ENCODE measurements at regions not wholly inside any gene's neighbourhood (a gene's known extent, or its start where the extent isn't known, plus 50 kb on each side); places are given as distances from the start of the nearest gene placed in this dataset.

GRCh38 chr12:127360580-127360979 lies 906.4 kb upstream of the TMEM132C start:
- DNase-seq, result no peak

GRCh38 chr12:127362121-127362520 lies 904.8 kb upstream of the TMEM132C start:
- no peak for DNase-seq

- no peak for DNase-seq
Observed at GRCh38 chr12:127363392-127363791, 903.6 kb upstream of the TMEM132C start.

- no peak for DNase-seq
Observed at GRCh38 chr12:127373559-127373958, 893.4 kb upstream of the TMEM132C start.

DNA sequence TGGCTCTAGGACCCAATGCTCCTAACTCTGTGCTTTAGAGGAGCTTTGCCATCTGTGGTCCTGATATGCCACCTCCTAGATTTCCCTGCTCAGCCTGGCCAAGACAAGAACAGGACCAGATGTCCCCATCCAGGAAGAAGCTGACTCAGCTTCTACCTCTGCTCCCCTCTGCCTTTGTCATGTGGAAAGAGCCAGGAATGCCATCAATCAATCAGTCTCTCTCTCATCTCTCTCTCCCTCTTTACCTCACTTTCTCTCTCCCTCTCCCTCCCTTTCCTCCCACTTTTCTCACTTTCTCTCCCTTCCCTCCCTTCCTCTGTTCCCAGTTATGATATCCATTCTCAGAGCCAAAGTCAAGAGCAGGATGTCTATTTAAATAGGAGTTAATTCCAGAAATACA lies 892.5 kb upstream of the TMEM132C start:
- DNase-seq, result no peak

GRCh38 chr12:127381043-127381668 lies 885.8 kb upstream of the TMEM132C start:
- no peak for DNase-seq

- DNase-seq, result no peak
Observed at GRCh38 chr12:127381681-127382080, 885.3 kb upstream of the TMEM132C start.

- no peak for DNase-seq
Observed at GRCh38 chr12:127383281-127383680, 883.7 kb upstream of the TMEM132C start.

- DNase-seq, result no peak
Observed at GRCh38 chr12:127386723-127387122, 880.2 kb upstream of the TMEM132C start.

GRCh38 chr12:127388985-127389384 lies 878.0 kb upstream of the TMEM132C start:
- no peak for DNase-seq

- DNase-seq, result no peak
Observed at GRCh38 chr12:127389923-127390322, 877.0 kb upstream of the TMEM132C start.

- no peak for DNase-seq
Observed at GRCh38 chr12:127393465-127393864, 873.5 kb upstream of the TMEM132C start.

DNA sequence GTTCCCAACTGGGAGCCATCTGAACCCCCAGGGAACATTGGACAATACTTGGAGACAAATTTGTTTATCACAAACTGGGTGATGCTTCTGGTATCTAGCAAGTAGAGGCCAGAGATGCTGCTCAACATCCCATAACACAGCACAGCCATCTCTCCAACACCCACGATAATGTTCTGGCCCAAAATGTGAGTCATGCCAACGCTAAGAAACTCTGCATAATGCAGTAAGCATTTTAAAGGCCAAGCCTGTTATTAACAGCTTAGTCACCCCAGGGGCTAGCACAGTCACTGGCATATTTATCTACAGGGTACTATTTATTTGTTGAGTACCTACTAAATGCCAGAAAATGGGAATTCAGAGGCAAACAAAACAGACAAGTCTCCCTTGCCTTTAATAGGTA lies 873.1 kb upstream of the TMEM132C start:
- DNase-seq, result no peak

- no peak for DNase-seq
Observed at GRCh38 chr12:127396734-127397133, 870.2 kb upstream of the TMEM132C start.

DNA sequence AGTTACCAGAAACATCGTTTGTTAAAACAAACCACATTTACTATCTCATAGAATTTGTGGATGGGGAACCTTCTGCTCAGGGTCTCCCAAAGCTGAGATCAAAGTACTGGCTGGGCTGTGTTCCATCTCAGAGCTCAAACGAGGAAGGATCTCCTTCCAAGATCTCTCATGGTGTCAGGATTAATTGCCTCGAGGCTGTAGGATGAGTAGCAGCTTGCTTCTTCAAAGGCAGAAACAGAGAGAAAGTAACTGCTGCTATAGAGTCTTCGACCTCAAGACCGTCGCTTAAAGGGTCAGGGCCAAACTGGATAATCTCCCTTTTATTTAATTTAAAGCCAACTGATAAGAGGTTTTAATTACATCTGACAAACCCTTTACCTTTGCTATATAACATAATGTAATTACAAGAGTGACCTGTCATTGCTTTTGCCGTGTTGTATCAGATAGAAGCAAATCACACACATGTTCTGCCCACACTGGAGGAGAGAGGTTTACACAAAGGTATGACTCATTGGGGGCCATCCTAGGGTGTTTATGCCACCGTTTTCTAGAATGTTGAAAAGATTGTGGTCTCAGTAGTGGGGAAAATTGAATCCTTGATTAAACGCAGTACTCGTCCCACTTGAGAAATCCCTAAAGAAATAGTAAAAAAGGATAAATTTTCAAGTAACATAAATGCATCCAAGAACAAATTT lies 868.8 kb upstream of the TMEM132C start:
- DNase-seq, result no peak

GRCh38 chr12:127399451-127399850 lies 867.5 kb upstream of the TMEM132C start:
- no peak for DNase-seq

DNA sequence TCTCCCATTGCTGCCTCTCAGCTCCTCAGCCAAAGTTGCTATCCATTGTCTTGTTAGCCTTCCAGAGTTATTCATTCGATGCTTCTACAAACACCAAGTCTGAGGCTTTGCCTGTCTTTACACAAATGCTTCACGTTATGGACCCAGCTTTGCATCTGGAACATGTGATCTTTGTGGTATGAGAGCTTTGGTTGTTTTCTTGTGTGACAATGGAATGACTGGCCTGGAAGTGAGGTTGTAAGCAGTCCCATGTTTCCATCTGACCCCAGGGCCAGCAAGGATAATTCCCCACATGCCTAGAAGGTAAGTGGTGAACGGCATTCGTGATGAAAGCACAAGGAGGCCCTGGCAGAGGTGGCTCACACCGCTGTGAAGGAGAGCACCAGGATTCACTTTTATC lies 866.7 kb upstream of the TMEM132C start:
- no peak for DNase-seq

GRCh38 chr12:127401005-127401404 lies 866.0 kb upstream of the TMEM132C start:
- no peak for DNase-seq

DNA sequence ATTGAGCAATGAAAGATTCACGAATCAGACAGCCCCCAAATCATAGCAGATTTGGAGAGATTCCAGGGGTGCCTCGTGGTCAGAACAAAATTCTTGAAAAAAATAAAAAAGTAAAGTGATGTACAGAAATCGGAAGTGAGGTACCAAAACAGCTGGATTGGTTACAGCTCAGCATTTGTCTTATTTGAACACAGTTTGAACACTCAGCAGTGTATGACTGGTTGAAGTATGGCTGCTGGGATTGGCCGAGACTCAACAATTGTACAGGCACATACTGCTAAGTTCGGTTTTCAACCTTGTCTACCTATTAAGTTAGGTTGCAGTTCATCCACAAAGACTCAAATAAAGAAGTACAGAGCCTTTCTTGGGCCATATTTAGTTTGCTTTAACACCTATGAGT lies 865.4 kb upstream of the TMEM132C start:
- DNase-seq, result no peak

GRCh38 chr12:127411166-127411915 lies 855.6 kb upstream of the TMEM132C start:
- DNase-seq, result no peak

- DNase-seq, result no peak
Observed at GRCh38 chr12:127411981-127412380, 855.0 kb upstream of the TMEM132C start.

- no peak for DNase-seq
Observed at GRCh38 chr12:127412866-127413265, 854.1 kb upstream of the TMEM132C start.

DNA sequence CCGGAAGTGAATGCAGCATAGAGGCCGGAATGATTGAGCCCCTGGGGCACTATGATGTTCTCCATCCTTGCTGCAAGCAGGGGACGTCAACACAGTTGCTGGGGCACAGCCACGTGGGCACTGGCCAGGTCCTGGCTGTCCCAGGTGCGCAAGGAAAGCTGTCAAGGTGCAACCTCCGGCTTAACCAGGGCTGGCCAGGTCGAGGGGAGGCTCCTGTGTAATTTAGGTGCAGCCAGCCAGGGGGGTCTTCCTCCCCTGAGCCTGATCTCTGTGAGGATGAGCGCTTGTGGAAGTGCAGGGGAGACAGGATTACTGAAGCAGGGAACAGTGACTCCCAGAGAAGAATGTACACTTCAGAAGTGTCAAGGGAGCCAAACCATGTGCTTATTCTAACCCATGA lies 852.8 kb upstream of the TMEM132C start:
- no peak for DNase-seq

DNA sequence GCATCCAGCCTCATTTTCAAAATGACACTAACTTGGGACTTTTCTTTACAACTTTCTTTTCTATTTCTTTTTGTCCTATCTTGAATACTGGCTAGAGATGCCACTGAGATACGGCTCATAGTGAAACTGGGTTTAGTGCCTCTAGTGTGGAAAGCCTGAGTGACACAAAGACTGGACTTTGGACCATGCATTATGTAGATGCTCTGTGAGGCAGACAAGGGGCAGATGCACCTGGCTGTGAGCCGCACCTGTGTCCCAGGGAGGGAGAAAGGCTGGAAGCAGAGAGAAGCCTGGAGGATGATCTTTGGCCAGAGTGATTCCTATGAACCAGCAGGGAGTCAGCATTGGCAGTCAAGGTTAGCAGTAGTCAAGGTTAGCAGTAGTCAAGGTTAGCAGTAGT lies 852.3 kb upstream of the TMEM132C start:
- no peak for DNase-seq

Data from GF-D8 (cell line).